ENCODE measurements at regions not wholly inside any gene's neighbourhood (a gene's known extent, or its start where the extent isn't known, plus 50 kb on each side); places are given as distances from the start of the nearest gene placed in this dataset.

DNA sequence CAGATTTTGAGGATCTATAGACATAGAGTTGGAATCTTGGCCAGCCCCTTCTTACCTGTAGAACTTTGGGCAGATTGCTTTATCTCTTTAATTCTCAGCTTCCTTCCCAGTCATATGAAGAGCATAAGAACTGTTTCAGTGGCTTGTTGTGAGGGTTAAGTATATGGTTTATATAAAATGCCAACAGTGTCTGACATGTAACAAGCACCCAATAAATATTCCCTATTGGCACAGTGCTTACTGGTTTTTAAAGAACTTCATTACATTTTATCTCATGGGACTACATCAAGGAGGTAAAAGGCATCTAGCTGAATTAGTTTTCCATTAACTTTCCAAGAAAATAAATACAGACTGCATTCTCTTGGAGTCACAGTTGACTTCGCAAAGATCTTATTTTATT is 106.7 kb upstream of the LIMCH1 start:
- Mint-ChIP-seq H3K27ac (no peak overlapping the region), H3K9me3 (no peaks in the 10 kb centered on the region), H3K36me3 (ENCODE audit: low read depth) (no peaks in the 10 kb centered on the region), H3K4me1 (ENCODE audit: low read depth) (peaks cover 22% of the 10 kb centered on the region), H3K4me3 (no peak overlapping the region), H3K27me3 (peaks cover 1% of the 10 kb centered on the region)
- intact Hi-C loops (cut with micrococcal nuclease), result no loop called here

DNA sequence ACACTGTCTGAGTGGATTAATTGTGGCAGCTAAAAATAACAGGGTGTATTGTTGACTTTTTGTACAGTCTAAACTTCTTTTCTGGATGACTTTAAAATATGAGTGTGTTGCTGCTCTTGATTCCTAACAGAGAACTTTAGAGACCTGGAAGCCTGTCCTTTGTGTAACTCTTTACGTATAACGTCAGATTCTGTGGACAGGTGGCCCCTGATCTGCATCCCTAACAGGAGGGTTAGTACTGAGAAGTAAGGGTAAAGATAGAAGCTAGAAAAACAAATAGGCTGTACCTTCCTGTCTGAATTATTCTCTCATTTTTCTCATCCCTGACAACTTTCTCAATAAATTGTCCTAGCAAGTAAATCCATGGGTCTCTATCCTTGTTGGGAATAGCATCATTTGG is 105.7 kb upstream of the LIMCH1 start:
- H3K27me3 Mint-ChIP-seq, result peaks cover 1% of the 10 kb centered on the region
- H3K9me3 Mint-ChIP-seq, result no peaks in the 10 kb centered on the region
- H3K4me3 Mint-ChIP-seq, result no peak overlapping the region
- H3K4me1 Mint-ChIP-seq (ENCODE audit: low read depth), result peaks cover 22% of the 10 kb centered on the region
- intact Hi-C loops (cut with micrococcal nuclease), result no loop called here
- H3K36me3 Mint-ChIP-seq (ENCODE audit: low read depth), result no peaks in the 10 kb centered on the region
- H3K27ac Mint-ChIP-seq, result no peak overlapping the region

DNA sequence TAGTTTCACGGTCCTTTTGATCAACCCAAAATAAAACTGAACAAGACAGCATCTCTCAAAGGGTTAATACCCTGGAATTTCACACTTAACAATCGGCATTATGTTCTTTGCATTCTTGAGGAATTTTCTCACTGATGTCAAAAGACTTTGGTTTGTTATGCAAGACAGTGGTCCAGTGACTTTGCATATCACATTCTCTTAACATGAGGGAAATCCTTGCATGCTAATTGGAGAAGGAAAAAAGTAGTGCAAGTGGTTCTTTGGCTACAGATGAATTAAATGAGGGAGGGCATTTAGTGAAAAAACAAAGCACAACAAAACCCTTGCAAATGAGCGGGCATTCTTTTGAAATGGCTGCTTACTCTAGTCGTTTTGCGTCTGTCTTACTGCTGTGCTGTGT is 105.1 kb upstream of the LIMCH1 start:
- intact Hi-C loops (cut with micrococcal nuclease), result no loop called here
- Mint-ChIP-seq H3K4me1 (ENCODE audit: low read depth) (peaks cover 22% of the 10 kb centered on the region), H3K27me3 (no peaks in the 10 kb centered on the region), H3K27ac (no peak overlapping the region), H3K4me3 (no peak overlapping the region), H3K36me3 (ENCODE audit: low read depth) (no peaks in the 10 kb centered on the region), H3K9me3 (no peaks in the 10 kb centered on the region)

DNA sequence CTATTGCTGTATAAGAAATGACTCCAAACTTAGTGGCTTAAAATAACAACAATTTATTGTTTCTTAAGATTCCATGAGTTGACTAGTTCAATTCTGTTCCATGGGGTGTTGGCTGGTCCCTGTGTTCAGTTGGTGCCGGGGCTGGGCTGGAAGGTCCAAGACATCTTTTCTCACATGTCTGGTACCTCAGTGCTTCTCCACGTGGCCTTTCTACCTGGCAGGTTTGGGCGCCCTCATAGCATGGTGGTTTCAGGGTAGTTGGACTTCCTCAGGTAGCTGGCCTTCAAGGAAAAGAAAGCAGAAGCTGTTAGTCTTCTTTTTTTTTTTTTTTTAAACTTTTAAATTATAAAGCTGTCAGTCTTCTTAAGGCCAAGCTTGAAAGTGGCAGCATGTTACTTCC is 104.6 kb upstream of the LIMCH1 start:
- Mint-ChIP-seq H3K27me3 (no peaks in the 10 kb centered on the region), H3K4me1 (ENCODE audit: low read depth) (peaks cover 22% of the 10 kb centered on the region), H3K36me3 (ENCODE audit: low read depth) (no peaks in the 10 kb centered on the region), H3K9me3 (no peaks in the 10 kb centered on the region), H3K27ac (no peak overlapping the region), H3K4me3 (no peak overlapping the region)
- intact Hi-C loops (cut with micrococcal nuclease), result no loop called here

DNA sequence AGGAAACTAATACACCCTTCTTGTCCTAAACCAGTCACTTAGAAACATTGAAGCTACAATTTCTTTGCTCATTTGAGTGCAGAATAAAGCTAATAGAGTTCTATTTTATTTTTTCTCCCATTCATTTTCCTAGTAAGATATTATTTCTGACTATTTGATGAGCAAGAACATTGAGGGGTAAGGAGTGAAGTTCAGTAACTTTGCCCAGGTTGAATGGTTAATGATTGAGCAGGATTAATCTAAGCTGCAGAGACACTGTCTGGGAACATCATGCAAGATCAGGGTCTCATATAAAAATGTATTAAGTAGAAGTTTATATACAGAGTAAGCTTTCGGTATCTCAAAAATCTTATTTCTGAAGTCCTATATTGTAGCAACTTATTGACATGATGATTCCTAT is 102.4 kb upstream of the LIMCH1 start:
- Mint-ChIP-seq H3K27ac (no peak overlapping the region), H3K27me3 (peaks cover 1% of the 10 kb centered on the region), H3K9me3 (no peaks in the 10 kb centered on the region), H3K36me3 (ENCODE audit: low read depth) (no peaks in the 10 kb centered on the region), H3K4me3 (no peak overlapping the region), H3K4me1 (ENCODE audit: low read depth) (peaks cover 22% of the 10 kb centered on the region)
- intact Hi-C loops (cut with micrococcal nuclease), result no loop called here

DNA sequence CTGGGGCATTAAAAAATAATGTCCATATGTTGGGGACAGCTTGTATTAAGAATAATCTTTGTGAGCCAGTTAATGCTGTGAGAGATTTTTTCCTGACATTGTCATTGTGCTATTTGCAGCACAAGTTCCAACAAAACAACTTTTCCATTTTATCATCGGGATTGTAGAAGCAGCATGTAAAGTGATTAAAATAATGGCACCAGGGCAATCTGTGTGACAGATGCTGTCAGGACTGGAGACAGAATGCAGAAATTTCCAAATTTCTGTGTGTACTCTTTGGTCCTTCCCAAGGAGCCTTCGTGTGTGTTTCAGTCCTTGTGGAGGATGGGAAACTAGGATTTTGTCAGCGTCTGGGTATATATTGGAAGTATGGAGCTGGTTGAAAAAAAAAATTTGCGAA is 101.5 kb upstream of the LIMCH1 start:
- no peaks in the 10 kb centered on the region for H3K36me3 Mint-ChIP-seq (ENCODE audit: low read depth)
- peaks cover 22% of the 10 kb centered on the region for H3K4me1 Mint-ChIP-seq (ENCODE audit: low read depth)
- intact Hi-C loops (cut with micrococcal nuclease), result no loop called here
- H3K9me3 Mint-ChIP-seq, result no peaks in the 10 kb centered on the region
- peaks cover 1% of the 10 kb centered on the region for H3K27me3 Mint-ChIP-seq
- H3K27ac Mint-ChIP-seq, result no peak overlapping the region
- H3K4me3 Mint-ChIP-seq, result no peak overlapping the region

DNA sequence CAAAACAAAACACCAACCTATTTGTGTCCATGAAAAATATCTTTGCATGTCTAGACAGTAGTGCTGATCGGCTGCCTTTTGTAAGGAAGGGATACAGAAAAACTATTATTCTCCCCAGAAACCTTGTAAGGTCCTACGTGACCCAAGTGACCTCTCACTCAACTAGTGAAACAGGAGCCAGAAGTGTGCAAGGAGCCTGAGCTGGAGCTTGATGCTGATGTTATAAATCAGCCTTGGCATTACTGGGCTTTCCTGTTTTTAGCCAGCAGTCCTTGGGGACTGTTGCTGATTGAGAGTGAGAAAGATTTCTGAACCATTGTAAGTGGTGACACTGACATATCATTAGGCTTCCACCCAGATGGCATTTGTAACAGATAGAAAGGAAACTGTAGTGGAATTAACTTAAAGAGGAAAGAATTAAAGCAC is 100.8 kb upstream of the LIMCH1 start:
- H3K36me3 Mint-ChIP-seq (ENCODE audit: low read depth), result no peaks in the 10 kb centered on the region
- peaks cover 20% of the 10 kb centered on the region for H3K4me1 Mint-ChIP-seq (ENCODE audit: low read depth)
- no peak overlapping the region for H3K4me3 Mint-ChIP-seq
- no peaks in the 10 kb centered on the region for H3K9me3 Mint-ChIP-seq
- intact Hi-C loops (cut with micrococcal nuclease), result no loop called here
- H3K27me3 Mint-ChIP-seq, result peaks cover 1% of the 10 kb centered on the region
- no peak overlapping the region for H3K27ac Mint-ChIP-seq

DNA sequence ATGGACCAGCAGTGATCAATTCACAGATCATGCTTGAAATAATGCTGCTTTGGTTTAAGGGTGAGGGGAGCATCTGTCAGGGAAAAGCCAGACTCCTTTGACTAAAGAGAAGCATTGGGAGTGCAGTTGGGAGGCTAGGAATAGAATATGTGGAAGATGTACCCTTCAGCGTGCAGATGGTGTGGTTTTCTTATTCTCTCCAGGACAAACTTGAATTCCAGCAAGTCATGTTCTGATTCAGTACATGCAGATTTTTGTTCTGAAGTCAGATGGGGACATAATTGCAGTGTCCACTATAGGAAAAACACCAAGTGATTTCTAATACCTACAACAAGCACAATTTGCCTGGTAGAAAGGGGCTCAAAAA is 99.0 kb upstream of the LIMCH1 start:
- Mint-ChIP-seq H3K4me1 (ENCODE audit: low read depth) (peaks cover 2% of the 10 kb centered on the region), H3K36me3 (ENCODE audit: low read depth) (no peaks in the 10 kb centered on the region), H3K27me3 (peaks cover 1% of the 10 kb centered on the region), H3K4me3 (no peak overlapping the region), H3K9me3 (no peaks in the 10 kb centered on the region), H3K27ac (no peak overlapping the region)
- intact Hi-C loops (cut with micrococcal nuclease), result no loop called here

DNA sequence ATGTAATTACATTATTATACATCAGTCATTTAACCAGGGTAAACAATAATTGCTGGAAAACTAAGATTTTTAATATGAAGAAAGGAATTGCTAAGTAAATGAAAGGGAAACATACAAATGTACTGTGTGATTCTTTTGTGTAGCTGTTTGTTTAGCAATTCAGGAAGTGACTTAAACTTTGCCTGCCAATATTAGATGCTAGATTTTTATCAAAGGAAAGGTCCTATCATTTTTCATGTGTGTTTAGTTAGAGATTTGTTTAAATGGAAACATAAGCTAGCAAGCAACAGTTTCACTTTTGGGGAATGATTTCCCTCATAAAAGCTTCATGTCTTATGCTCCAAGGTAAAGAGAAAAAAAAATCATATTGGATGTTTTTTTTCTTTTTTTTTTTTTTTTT is 95.1 kb upstream of the LIMCH1 start:
- no peaks in the 10 kb centered on the region for H3K4me1 Mint-ChIP-seq (ENCODE audit: low read depth)
- H3K4me3 Mint-ChIP-seq, result no peak overlapping the region
- H3K9me3 Mint-ChIP-seq, result no peaks in the 10 kb centered on the region
- H3K27ac Mint-ChIP-seq, result no peak overlapping the region
- intact Hi-C loops (cut with micrococcal nuclease), result no loop called here
- peaks cover 4% of the 10 kb centered on the region for H3K27me3 Mint-ChIP-seq
- no peaks in the 10 kb centered on the region for H3K36me3 Mint-ChIP-seq (ENCODE audit: low read depth)

DNA sequence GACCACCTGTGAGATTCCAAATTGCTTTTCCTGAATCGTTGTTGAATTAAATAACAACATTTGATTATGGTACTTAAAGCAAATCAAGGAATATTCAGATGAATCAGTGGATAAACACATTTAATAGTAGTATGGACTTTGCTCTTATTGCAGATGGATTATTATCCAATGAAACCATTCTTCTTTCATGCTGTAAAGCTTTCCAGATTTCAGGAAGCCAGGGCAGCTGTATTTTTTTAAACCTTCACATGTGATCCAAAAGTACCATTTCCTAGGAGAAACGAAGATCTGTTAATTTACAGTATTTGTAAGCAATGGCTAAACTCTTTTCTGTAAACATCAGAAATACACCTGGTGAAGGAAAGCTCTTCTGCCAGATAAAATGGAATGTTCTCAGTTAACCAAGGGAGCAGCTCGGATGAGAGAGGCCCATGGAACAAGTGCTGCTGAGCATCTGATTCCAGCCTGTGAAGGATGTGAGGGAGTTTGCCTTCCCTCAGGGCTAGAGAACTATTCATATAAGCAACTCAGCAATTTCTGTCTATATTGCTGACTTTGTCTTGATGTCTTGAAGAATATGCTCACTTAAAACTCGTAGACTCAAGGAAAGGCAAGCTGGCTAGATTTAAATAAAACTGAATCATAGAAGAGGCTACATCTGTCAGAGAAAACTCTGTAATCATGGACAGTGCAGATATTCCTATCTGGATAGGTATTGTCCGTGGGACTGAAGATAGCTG is 94.4 kb upstream of the LIMCH1 start:
- Mint-ChIP-seq H3K4me3 (no peak overlapping the region), H3K9me3 (no peaks in the 10 kb centered on the region), H3K27ac (no peak overlapping the region), H3K36me3 (ENCODE audit: low read depth) (no peaks in the 10 kb centered on the region), H3K4me1 (ENCODE audit: low read depth) (no peaks in the 10 kb centered on the region), H3K27me3 (peaks cover 4% of the 10 kb centered on the region)
- intact Hi-C loops (cut with micrococcal nuclease), result no loop called here

DNA sequence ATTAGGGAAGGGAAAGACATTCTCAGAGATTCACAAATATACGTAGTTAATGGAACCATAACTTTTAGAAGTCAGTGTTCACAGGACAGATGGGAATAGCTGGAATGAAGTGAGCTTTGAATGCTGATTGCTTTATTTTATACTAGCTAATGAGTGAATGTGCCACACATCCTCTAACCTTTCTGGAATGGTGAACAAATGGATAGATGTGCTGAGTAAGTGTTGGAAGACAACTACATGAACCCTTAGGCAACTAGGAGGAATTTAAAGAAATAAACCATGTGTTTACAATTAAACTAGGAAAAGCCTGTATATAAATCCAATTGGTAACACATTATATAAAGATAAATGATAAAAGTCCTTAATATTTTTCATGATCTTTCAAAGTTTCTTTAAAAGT is 91.6 kb upstream of the LIMCH1 start:
- Mint-ChIP-seq H3K4me3 (no peak overlapping the region), H3K4me1 (ENCODE audit: low read depth) (peaks cover under 1% of the 10 kb centered on the region), H3K9me3 (no peaks in the 10 kb centered on the region), H3K36me3 (ENCODE audit: low read depth) (no peaks in the 10 kb centered on the region), H3K27me3 (peaks cover 3% of the 10 kb centered on the region), H3K27ac (no peak overlapping the region)
- intact Hi-C loops (cut with micrococcal nuclease), result no loop called here

DNA sequence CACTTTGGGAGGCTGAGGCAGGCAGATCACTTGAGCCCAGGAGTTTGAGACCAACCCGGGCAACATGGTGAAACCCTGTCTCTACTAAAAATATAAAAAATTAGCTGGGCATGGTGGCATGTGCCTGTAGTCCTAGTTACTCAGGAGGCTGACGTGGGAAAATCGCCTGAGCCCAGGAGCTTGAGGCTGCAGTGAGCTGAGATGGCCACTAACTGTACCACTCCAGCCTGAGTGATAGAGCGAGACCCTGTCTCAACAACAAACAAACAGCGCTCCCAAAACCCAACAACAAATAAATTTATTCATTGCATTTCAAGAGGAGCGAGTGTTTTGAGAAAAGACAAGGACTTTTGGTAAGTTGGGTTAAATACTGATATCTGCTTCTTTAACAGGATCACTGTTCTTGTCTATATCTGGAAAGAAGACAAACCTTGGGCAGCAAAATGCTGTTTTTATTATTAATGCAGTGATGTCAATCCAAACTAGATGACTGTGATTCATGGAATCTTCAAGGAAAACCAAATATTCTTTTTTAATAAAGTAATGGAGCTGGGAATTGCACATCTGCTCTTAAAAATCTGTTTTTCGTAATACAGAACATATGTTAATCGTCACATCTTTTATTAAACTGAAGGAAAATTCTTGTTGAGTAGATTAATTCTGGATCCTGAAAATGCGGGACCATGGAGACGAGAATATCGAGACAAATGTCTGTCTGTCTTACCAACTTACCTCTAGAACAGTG is 90.8 kb upstream of the LIMCH1 start:
- H3K9me3 Mint-ChIP-seq, result no peaks in the 10 kb centered on the region
- peaks cover 8% of the 10 kb centered on the region for H3K4me1 Mint-ChIP-seq (ENCODE audit: low read depth)

DNA sequence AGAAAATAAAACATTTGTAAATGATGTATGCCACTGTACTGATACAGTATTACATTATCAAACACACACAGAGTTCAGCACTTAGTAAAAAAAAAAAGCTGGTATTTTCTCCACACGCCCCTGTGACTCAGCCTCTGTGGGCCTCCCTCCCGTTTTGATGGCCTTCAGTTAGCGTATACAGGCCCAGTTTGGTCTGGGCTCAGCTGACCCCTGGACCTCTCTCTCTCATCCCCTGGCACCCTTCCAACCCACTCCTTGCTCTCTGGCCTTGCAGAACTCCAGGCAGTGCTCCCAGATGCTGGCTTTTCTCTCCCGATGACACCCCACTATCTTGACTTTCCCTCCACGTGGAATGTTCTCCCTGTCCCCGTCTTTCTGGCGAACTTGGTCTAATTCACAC is 89.0 kb upstream of the LIMCH1 start:
- no peak overlapping the region for H3K4me3 Mint-ChIP-seq
- peaks cover 24% of the 10 kb centered on the region for H3K4me1 Mint-ChIP-seq (ENCODE audit: low read depth)
- peaks cover 13% of the 10 kb centered on the region for H3K27me3 Mint-ChIP-seq
- H3K36me3 Mint-ChIP-seq (ENCODE audit: low read depth), result no peaks in the 10 kb centered on the region
- no peak overlapping the region for H3K27ac Mint-ChIP-seq
- H3K9me3 Mint-ChIP-seq, result no peaks in the 10 kb centered on the region
- intact Hi-C loops (cut with micrococcal nuclease), result no loop called here

More for the DNA sequence above, 90.8 kb upstream of the LIMCH1 start:
- no peaks in the 10 kb centered on the region for H3K36me3 Mint-ChIP-seq (ENCODE audit: low read depth)
- intact Hi-C loops (cut with micrococcal nuclease), result no loop called here
- H3K27ac Mint-ChIP-seq, result no peak overlapping the region
- peaks cover 9% of the 10 kb centered on the region for H3K27me3 Mint-ChIP-seq
- no peak overlapping the region for H3K4me3 Mint-ChIP-seq

DNA sequence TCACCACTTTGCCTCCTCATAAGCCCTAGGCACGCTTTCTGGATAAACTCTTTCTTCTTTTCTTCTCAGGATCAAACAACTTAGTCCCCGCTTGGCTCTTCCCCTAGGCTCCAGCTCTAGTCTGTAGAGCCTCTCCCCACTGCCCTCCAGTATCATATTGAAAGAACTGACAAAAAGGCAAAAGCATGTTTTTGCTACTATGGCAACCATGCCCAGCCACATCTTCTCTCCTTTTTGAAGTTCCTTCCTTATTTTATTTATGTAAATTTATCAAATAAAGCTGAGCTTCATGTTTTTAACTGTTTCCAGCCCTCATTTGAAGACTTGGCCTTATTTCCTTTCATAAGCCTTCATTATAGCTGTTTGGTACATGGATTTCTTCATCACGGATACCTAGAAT is 86.0 kb upstream of the LIMCH1 start:
- Mint-ChIP-seq H3K4me3 (no peak overlapping the region), H3K27me3 (peaks cover 24% of the 10 kb centered on the region), H3K27ac (no peak overlapping the region), H3K36me3 (ENCODE audit: low read depth) (no peaks in the 10 kb centered on the region), H3K4me1 (ENCODE audit: low read depth) (peaks cover 25% of the 10 kb centered on the region), H3K9me3 (no peaks in the 10 kb centered on the region)
- intact Hi-C loops (cut with micrococcal nuclease), result no loop called here

Data from dendritic cell treated with granulocyte-macrophage colony-stimulating factor and Interleukin-4, amounts not matched to agents 40 ng/mL and 50 ng/mL, for 4 days (primary cell).